ENCODE measurements at regions not wholly inside any gene's neighbourhood (a gene's known extent, or its start where the extent isn't known, plus 50 kb on each side); places are given as distances from the start of the nearest gene placed in this dataset.

DNA sequence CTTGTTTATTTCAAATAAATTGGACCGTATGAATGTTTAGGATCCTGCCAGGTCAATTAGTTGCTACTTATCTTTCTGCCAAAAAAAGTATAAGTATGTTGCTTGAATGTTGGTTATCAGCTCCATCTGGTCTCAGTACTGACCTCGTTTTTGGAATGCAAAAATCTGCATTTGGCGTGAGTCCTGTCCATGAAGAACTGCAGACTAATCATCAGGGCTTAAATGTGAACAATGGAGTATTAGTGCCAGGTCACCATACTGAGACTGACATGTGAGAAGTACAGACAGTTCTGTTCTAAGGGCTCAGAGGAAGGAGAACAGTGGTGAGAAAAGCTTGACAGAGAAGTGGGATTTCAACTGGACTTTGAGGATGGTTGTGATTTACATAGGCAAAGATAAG is 393.1 kb upstream of the SLC14A2 start:
- no peak for TF ChIP-seq ZFX (IDR thresholded peaks at IDR 0.05)
- TF ChIP-seq, protein P1, sequence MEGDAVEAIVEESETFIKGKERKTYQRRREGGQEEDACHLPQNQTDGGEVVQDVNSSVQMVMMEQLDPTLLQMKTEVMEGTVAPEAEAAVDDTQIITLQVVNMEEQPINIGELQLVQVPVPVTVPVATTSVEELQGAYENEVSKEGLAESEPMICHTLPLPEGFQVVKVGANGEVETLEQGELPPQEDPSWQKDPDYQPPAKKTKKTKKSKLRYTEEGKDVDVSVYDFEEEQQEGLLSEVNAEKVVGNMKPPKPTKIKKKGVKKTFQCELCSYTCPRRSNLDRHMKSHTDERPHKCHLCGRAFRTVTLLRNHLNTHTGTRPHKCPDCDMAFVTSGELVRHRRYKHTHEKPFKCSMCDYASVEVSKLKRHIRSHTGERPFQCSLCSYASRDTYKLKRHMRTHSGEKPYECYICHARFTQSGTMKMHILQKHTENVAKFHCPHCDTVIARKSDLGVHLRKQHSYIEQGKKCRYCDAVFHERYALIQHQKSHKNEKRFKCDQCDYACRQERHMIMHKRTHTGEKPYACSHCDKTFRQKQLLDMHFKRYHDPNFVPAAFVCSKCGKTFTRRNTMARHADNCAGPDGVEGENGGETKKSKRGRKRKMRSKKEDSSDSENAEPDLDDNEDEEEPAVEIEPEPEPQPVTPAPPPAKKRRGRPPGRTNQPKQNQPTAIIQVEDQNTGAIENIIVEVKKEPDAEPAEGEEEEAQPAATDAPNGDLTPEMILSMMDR (conservative IDR thresholded peaks at IDR 0.05), result no peak
- no peak overlapping the region for H3K27ac ChIP-seq

DNA sequence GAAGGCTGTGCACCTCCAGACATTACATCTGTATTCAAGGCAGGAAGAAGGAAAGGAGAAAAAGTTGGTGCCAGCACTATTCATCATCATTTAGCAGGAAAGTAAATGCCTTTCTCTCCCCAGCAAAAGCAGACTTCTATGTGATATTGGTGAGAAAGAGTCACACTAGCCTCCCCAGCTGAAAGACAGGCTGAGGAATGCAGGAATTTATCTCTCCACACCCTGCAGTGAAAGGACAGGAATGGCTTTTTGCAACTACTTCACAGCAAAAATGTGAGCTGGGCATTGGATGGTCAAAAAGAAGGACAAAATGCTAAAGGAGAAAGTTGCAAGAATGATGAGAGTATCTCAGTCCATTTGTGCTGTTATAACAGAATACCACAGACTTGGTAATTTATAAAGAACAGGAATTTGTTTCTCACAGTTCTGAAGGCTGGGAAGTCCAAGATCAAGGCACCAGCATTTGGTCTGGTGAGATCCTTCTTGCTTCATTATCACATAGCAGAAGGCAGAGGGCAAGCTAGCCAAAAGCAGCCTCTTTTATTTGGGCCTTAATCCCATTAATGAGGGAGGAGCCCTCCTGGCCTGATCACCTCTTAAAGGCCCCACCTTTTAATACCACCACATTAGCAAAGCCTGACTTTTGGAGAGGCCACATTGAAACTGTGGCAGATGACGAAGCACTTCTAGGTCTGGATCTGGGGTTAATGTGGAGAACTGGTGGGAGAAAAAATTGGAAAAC is 388.1 kb upstream of the SLC14A2 start:
- TF ChIP-seq, protein P1 (conservative IDR thresholded peaks at IDR 0.05), result no peak
- TF ChIP-seq ZFX (IDR thresholded peaks at IDR 0.05), result no peak
- no peak overlapping the region for H3K27ac ChIP-seq

DNA sequence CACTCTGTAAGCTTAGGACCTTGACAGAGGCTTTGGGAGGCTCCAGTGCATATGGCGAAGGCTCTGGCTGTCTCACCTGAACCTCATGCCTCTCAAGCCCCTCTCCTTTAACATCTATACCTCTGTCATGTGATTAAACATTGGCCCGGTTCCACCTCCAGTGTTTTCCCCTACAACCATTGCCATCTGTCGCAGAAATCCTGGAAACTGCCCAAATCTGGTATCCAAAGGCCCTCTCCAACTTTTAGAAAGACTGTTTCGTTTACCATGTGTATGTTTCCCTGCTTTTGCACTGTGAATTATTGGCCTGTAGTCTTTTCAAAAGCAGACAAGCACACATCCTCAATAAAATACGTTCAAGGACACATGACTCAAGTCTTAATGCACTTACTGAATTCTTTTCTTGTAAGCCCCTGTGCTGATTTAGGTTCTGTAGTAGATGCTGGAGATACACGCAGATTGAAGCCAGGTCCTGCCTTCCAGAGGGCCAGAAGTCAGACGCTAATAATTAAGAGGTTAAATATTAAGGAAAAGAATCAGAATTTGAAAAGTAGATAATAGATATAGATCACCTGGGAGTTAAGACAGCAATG is 386.4 kb upstream of the SLC14A2 start:
- no peak for TF ChIP-seq ZFX (IDR thresholded peaks at IDR 0.05)
- TF ChIP-seq, protein P1 (conservative IDR thresholded peaks at IDR 0.05), result no peak
- H3K27ac ChIP-seq, result no peak overlapping the region

DNA sequence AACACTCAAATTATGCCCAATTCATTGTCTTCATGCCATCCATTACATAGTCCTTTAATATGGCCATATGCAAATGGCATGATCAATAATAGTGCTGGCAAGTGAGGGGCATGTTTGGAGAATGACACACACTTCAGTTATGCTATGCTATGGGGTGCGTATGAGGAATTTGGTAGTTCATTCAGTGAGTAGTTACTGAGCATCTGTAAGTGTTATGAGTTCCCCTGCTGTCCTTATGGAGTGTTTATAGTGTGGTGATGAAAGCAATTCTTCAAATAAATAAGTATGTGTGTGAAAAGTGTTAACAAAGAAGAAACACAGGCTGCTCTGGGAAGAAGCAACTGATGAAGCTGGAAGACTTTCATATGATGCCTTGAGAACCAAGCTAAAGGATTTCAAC is 383.7 kb upstream of the SLC14A2 start:
- TF ChIP-seq, protein P1 (conservative IDR thresholded peaks at IDR 0.05), result no peak
- TF ChIP-seq ZFX (IDR thresholded peaks at IDR 0.05), result no peak
- H3K27ac ChIP-seq, result no peak overlapping the region

DNA sequence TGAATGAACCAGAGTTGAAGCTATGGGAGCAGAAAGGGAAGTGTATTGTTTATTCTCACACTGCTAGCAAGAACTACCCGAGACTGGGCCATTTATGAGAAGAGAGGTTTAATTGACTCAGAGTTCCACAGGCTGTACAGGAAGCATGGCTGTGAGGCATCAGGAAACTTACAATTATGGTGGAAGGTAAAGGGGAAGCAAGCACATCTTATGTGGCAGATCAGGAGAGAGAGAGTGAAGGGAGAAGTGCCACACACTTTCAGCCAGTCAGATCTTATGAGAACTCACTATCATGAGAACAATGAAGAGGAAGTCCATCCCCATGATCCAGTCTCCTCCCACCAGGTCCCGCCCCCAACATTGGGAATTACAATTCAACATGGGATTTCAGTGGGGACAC is 383.2 kb upstream of the SLC14A2 start:
- no peak for TF ChIP-seq ZFX (IDR thresholded peaks at IDR 0.05)
- TF ChIP-seq, protein P1 (conservative IDR thresholded peaks at IDR 0.05), result no peak
- no peak overlapping the region for H3K27ac ChIP-seq

DNA sequence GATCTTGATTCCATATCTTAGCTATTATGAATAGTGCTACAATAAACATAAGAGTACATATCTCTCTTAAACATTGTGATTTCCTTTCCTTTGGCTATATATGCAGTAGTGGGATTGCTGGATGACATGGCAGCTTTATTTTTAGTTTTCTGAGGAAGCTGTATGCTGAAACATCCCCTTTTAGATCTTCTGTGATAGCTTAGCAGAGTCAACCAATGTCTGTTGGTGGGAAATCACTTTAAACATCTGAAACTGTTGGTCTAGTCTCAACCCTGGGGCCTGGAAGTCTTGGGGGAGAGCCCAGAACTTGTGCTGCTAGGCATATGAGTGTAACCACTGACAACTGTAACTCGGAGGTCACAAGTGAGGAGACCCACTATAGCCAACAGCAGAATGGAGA is 378.6 kb upstream of the SLC14A2 start:
- TF ChIP-seq, protein P1 (conservative IDR thresholded peaks at IDR 0.05), result no peak
- TF ChIP-seq ZFX (IDR thresholded peaks at IDR 0.05), result no peak
- H3K27ac ChIP-seq, result no peak overlapping the region

DNA sequence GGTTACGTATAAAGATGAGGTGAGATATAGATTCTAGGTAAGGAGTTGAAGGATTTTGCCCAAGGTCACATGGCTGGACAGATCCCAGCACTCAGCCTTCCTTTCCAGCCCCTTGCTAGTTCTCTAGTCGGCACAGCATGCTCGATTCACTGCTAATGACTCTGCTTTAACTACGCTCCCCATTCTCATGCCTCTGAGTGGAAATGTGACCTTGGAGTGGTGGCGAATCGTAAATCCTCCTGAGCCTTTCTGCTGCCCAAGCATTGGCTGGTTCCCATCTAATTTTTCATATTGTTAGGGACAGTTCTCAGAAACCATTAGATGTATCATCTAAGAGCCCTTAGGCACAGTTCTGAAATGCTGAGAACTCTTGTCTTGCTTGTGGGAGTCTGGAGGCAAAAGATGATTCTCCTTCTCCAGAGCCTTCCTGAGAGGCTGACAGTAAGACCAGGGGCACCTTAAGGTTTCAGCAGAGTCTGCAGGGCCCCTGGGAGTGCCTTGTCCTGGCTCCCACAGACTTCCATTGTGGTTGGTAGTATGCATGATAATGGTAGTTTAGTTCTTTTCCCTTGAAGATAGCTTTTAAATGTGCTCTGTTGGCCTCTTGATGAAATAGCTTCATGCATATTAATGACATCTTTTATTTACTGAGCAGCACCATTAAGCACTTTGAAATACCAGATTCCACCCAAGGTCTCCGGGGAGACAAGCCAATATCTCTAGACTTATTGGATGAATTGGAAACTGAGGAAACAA is 377.8 kb upstream of the SLC14A2 start:
- no peak for TF ChIP-seq ZFX (IDR thresholded peaks at IDR 0.05)
- TF ChIP-seq, protein P1 (conservative IDR thresholded peaks at IDR 0.05), result no peak
- no peak overlapping the region for H3K27ac ChIP-seq

All from C4-2B (cell line).